Liver (tissue), 3 donors: ENCODE measurements at regions not wholly inside any gene's neighbourhood (a gene's known extent, or its start where the extent isn't known, plus 50 kb on each side); places are given as distances from the start of the nearest gene placed in this dataset.

ENCODE experiments used
- CTCF ChIP-seq: fragments of 150-350 bp; IDR thresholded peaks from 2 replicates; pipeline ENCODE4 v1.5.1; 2017; ENCODE audit warnings: improper control_type of control experiment, low read depth, low read length; ENCODE audit not compliant: missing input control
- EGR1 ChIP-seq, 2 donors: IDR thresholded peaks; 2 replicates each; pipeline ENCODE4 v1.6.1; 2016 to 2018; ENCODE audit warnings: antibody characterized with exemption in 2 of 2, low read depth in 2 of 2
- FOXA2 ChIP-seq: IDR thresholded peaks from 2 replicates; pipeline ENCODE4 v1.6.1; 2016; ENCODE audit warnings: antibody characterized with exemption
- GABPA ChIP-seq, 2 donors: IDR thresholded peaks in 1 of 2; conservative IDR thresholded peaks in 1 of 2; 2 replicates each; pipeline ENCODE4 v1.6.1; 2016; ENCODE audit warnings: antibody characterized with exemption in 2 of 2, mild to moderate bottlenecking in 1 of 2, moderate library complexity in 1 of 2
- TF ChIP-seq, protein P1 (sequence below): IDR thresholded peaks from 2 replicates; pipeline ENCODE4 v1.6.1; 2016; ENCODE audit warnings: antibody characterized with exemption
- donor health status: healthy.
- donor health status: healthy.

DNA sequence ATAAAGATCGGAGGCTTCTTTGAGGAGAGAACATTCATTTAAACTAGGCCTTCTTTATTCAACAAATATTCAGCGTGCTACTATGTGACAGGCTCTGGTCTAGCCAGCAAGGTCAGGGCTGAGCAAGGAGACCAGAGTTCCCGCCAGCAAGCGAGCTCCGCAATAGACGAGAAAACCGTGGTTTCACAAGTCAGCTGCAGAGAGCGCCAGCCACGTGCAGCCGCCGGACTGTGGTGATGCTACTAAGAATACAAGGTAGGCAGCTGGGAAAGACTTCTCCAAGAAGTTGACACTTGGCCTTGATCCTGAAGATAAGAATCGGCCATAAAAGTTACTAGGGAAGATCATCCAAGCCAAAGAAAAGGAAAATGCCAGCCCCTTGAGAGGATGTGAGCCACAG is 533.7 kb upstream of the SALL3 start:
- TF ChIP-seq EGR1 (IDR thresholded peaks at IDR 0.05; ENCODE audit: low read depth in 2 of 2) (no peak), CTCF (no peak), FOXA2 (no peak), GABPA (IDR thresholded peaks at IDR 0.05 in 1 of 2, conservative IDR thresholded peaks at IDR 0.05 in 1 of 2) (no peak)
- TF ChIP-seq, protein P1, sequence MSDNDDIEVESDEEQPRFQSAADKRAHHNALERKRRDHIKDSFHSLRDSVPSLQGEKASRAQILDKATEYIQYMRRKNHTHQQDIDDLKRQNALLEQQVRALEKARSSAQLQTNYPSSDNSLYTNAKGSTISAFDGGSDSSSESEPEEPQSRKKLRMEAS, result no peak
